GM23338 (cell line): ENCODE measurements at regions not wholly inside any gene's neighbourhood (a gene's known extent, or its start where the extent isn't known, plus 50 kb on each side); places are given as distances from the start of the nearest gene placed in this dataset.

Experiments
- ATAC-seq: fragments of 200-7000 bp; cut with Tn5 transposase; 3 replicates; pipeline ENCODE4 v1.9.1; 2020
- DNase-seq: peaks from one replicate; pipeline ENCODE4 v3.0.0-alpha.2; 2015; ENCODE audit warnings: low spot score
- H2AFZ ChIP-seq: fragments of 200-600 bp; sonication (generic); 2 replicates; pipeline ENCODE4 v1.8.0; 2016; ENCODE audit warnings: antibody characterized with exemption, mild to moderate bottlenecking, moderate library complexity
- H3F3A ChIP-seq: fragments of 200-600 bp; sonication (generic); replicated peaks from 2 replicates; pipeline ENCODE4 v1.8.0; 2017; ENCODE audit warnings: antibody characterized with exemption, mixed run types, low read depth
- H3K27ac ChIP-seq: fragments of 200-600 bp; sonication (generic); 2 replicates; pipeline ENCODE4 v1.6.1; 2016; ENCODE audit warnings: low read depth
- H3K27me3 ChIP-seq: fragments of 200-600 bp; sonication (generic); 2 replicates; pipeline ENCODE4 v1.8.0; 2016; ENCODE audit warnings: mild to moderate bottlenecking, mixed run types, moderate library complexity; ENCODE audit not compliant: insufficient read depth
- H3K36me3 ChIP-seq: fragments of 200-600 bp; sonication (generic); 2 replicates; pipeline ENCODE4 v1.8.0; 2016; ENCODE audit warnings: mild to moderate bottlenecking; ENCODE audit not compliant: insufficient read depth
- H3K4me1 ChIP-seq: fragments of 200-600 bp; sonication (generic); 2 replicates; pipeline ENCODE4 v1.8.0; 2016; ENCODE audit warnings: mild to moderate bottlenecking, moderate library complexity; ENCODE audit not compliant: insufficient read depth
- H3K4me2 ChIP-seq: fragments of 200-600 bp; sonication (generic); 2 replicates; pipeline ENCODE4 v1.7.1; 2017; ENCODE audit warnings: mixed run types
- H3K4me3 ChIP-seq: fragments of 200-600 bp; sonication (generic); 2 replicates; pipeline ENCODE4 v1.6.1; 2016; ENCODE audit warnings: mixed run types
- H3K79me2 ChIP-seq: fragments of 200-600 bp; sonication (generic); replicated peaks from 2 replicates; pipeline ENCODE4 v1.8.0; 2017; ENCODE audit warnings: mild to moderate bottlenecking; ENCODE audit not compliant: insufficient read depth
- H3K9me2 ChIP-seq: fragments of 200-600 bp; sonication (generic); 2 replicates; pipeline ENCODE4 v1.8.0; 2017; ENCODE audit not compliant: insufficient read depth
- H4K20me1 ChIP-seq: fragments of 200-600 bp; sonication (generic); replicated peaks from 2 replicates; pipeline ENCODE4 v1.8.0; 2017; ENCODE audit warnings: mild to moderate bottlenecking; ENCODE audit not compliant: insufficient read depth
- H3K27ac Mint-ChIP-seq: 2 replicates; pipeline ENCODE4 v1.8.0; 2020; ENCODE audit warnings: inconsistent platforms, mild to moderate bottlenecking, moderate library complexity, mixed read lengths
- H3K27me3 Mint-ChIP-seq: 3 replicates; pipeline ENCODE4 v1.8.0; 2022; ENCODE audit warnings: low read depth, mild to moderate bottlenecking, moderate library complexity, mixed read lengths, inconsistent platforms; ENCODE audit not compliant: insufficient read depth, poor library complexity
- H3K36me3 Mint-ChIP-seq: 3 replicates; pipeline ENCODE4 v1.8.0; 2021; ENCODE audit warnings: low read depth, mild to moderate bottlenecking, inconsistent platforms, moderate library complexity, mixed read lengths
- H3K4me1 Mint-ChIP-seq: 3 replicates; pipeline ENCODE4 v1.8.0; 2020; ENCODE audit warnings: mild to moderate bottlenecking, inconsistent platforms, mixed read lengths
- H3K4me3 Mint-ChIP-seq: 3 replicates; pipeline ENCODE4 v1.8.0; 2021; ENCODE audit warnings: moderate library complexity, mild to moderate bottlenecking, inconsistent platforms, mixed read lengths
- H3K9me3 Mint-ChIP-seq: 3 replicates; pipeline ENCODE4 v1.8.0; 2020; ENCODE audit warnings: moderate library complexity, mild to moderate bottlenecking, inconsistent platforms, mixed read lengths
- CREB1 ChIP-seq: fragments of 250-450 bp; sonication (Bioruptor Pico); IDR thresholded peaks from 2 replicates; pipeline ENCODE4 v1.5.0; 2020; ENCODE audit warnings: low read depth, mild to moderate bottlenecking, moderate library complexity
- EZH2 ChIP-seq: fragments of 200-600 bp; sonication (generic); IDR thresholded peaks from one replicate; pipeline ENCODE4 v1.8.0; 2017; ENCODE audit warnings: antibody characterized with exemption, mild to moderate bottlenecking, low read depth; ENCODE audit not compliant: unreplicated experiment
- EZH2phosphoT487 ChIP-seq: fragments of 200-600 bp; sonication (generic); IDR thresholded peaks from one replicate; pipeline ENCODE4 v1.8.1; 2018; ENCODE audit warnings: antibody characterized with exemption; ENCODE audit not compliant: unreplicated experiment
- JUNB ChIP-seq: IDR thresholded peaks from one replicate; pipeline ENCODE4 v1.6.1; 2016; ENCODE audit warnings: antibody characterized with exemption; ENCODE audit not compliant: unreplicated experiment
- NANOG ChIP-seq: IDR thresholded peaks from 2 replicates; pipeline ENCODE4 v1.6.1; 2016; ENCODE audit warnings: antibody characterized with exemption, borderline replicate concordance
- POLR2AphosphoS5 ChIP-seq: IDR thresholded peaks from 2 replicates; pipeline ENCODE4 v1.6.1; 2016; ENCODE audit warnings: antibody characterized with exemption, low read depth
- REST ChIP-seq: IDR thresholded peaks from one replicate; pipeline ENCODE4 v1.6.1; 2018; ENCODE audit warnings: antibody characterized with exemption; ENCODE audit not compliant: unreplicated experiment
- ZNF114 ChIP-seq: fragments of 250-450 bp; sonication (Bioruptor Pico); IDR thresholded peaks from 2 replicates; pipeline ENCODE4 v1.5.0; 2020; ENCODE audit warnings: mild to moderate bottlenecking, moderate library complexity
- ZNF331 ChIP-seq: fragments of 250-450 bp; sonication (Bioruptor Pico); IDR thresholded peaks from 2 replicates; pipeline ENCODE4 v1.5.0; 2020; ENCODE audit warnings: low read depth, mild to moderate bottlenecking, moderate library complexity
- TF ChIP-seq, protein P1 (sequence below), 2 experiments: fragments of 200-600 bp in 1 of 2; sonication (generic) in 1 of 2; conservative IDR thresholded peaks; 2 replicates each; pipeline versions ENCODE4 v1.5.1 to v1.6.1; 2016 to 2017; ENCODE audit warnings: antibody characterized with exemption in 2 of 2, low read depth in 2 of 2, mild to moderate bottlenecking in 2 of 2, moderate library complexity in 1 of 2
- TF ChIP-seq, protein P2 (sequence below): IDR thresholded peaks from 2 replicates; pipeline ENCODE4 v1.6.1; 2016; ENCODE audit warnings: antibody characterized with exemption

GRCh38 chr3:103617961-103618360 lies 1183.1 kb downstream of the ZPLD1 start (continued):
- TF ChIP-seq REST (no peak), EZH2 (no peak), ZNF331 (CRISPR knock-in tag) (no peak), CREB1 (CRISPR knock-in tag) (no peak), ZNF114 (CRISPR knock-in tag) (no peak), EZH2phosphoT487 (no peak), POLR2AphosphoS5 (no peak), JUNB (no peak), NANOG (no peak)
- TF ChIP-seq, protein P1, sequence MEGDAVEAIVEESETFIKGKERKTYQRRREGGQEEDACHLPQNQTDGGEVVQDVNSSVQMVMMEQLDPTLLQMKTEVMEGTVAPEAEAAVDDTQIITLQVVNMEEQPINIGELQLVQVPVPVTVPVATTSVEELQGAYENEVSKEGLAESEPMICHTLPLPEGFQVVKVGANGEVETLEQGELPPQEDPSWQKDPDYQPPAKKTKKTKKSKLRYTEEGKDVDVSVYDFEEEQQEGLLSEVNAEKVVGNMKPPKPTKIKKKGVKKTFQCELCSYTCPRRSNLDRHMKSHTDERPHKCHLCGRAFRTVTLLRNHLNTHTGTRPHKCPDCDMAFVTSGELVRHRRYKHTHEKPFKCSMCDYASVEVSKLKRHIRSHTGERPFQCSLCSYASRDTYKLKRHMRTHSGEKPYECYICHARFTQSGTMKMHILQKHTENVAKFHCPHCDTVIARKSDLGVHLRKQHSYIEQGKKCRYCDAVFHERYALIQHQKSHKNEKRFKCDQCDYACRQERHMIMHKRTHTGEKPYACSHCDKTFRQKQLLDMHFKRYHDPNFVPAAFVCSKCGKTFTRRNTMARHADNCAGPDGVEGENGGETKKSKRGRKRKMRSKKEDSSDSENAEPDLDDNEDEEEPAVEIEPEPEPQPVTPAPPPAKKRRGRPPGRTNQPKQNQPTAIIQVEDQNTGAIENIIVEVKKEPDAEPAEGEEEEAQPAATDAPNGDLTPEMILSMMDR (conservative IDR thresholded peaks at IDR 0.05; ENCODE audit: low read depth in 2 of 2), result no peak
- TF ChIP-seq, protein P2, sequence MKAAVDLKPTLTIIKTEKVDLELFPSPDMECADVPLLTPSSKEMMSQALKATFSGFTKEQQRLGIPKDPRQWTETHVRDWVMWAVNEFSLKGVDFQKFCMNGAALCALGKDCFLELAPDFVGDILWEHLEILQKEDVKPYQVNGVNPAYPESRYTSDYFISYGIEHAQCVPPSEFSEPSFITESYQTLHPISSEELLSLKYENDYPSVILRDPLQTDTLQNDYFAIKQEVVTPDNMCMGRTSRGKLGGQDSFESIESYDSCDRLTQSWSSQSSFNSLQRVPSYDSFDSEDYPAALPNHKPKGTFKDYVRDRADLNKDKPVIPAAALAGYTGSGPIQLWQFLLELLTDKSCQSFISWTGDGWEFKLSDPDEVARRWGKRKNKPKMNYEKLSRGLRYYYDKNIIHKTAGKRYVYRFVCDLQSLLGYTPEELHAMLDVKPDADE, result no peak

DNA sequence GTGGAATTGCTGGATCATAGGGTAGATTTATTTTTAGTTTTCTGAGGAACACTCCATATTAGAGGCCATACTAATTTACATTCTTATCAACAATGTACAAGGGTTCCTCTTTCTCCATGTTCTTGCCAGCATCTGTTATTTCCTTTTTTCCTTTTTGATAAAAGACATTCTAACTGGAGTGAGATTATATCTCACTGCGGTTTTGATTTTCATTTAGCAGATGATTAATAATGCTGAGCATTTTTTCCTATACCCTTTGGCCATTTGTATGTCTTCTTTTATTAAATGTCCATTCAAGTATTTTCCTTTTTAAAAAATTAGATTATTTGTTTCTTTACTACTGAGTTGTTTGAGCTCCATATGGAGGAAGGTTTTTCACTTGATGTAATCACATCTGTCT lies 1189.5 kb downstream of the ZPLD1 start:
- Histone ChIP-seq H3K79me2 (no peaks in the 10 kb centered on the region), H3K4me1 (no peaks in the 10 kb centered on the region), H4K20me1 (no peaks in the 10 kb centered on the region), H2AFZ (no peak overlapping the region), H3K36me3 (no peaks in the 10 kb centered on the region), H3K4me2 (no peak overlapping the region), H3K4me3 (no peak overlapping the region), H3K9me2 (peaks cover 3% of the 10 kb centered on the region; the same call in 1 of the 2 replicates), H3K27me3 (no peaks in the 10 kb centered on the region), H3K27ac (no peak overlapping the region), H3F3A (no peaks in the 10 kb centered on the region)
- TF ChIP-seq ZNF114 (CRISPR knock-in tag) (no peak), EZH2phosphoT487 (no peak), REST (no peak), ZNF331 (CRISPR knock-in tag) (no peak), POLR2AphosphoS5 (no peak), CREB1 (CRISPR knock-in tag) (no peak), NANOG (no peak)
- TF ChIP-seq, protein P2, result no peak
- TF ChIP-seq, protein P1 (conservative IDR thresholded peaks at IDR 0.05; ENCODE audit: low read depth in 2 of 2), result no peak
- Mint-ChIP-seq H3K27me3 (peaks cover 2% of the 10 kb centered on the region), H3K4me1 (no peaks in the 10 kb centered on the region; the same call in 2 of the 3 replicates), H3K36me3 (peaks cover 7% of the 10 kb centered on the region; the same call in 1 of the 3 replicates), H3K4me3 (no peak overlapping the region), H3K9me3 (peaks cover 10% of the 10 kb centered on the region; the same call in 2 of the 3 replicates), H3K27ac (no peak overlapping the region)
- DNase-seq (no peak), ATAC-seq (no peak)
